GM23338 (cell line): ENCODE measurements at regions not wholly inside any gene's neighbourhood (a gene's known extent, or its start where the extent isn't known, plus 50 kb on each side); places are given as distances from the start of the nearest gene placed in this dataset.

Experiments
- ATAC-seq: fragments of 200-7000 bp; cut with Tn5 transposase; 3 replicates; pipeline ENCODE4 v1.9.1; 2020
- DNase-seq: peaks from one replicate; pipeline ENCODE4 v3.0.0-alpha.2; 2015; ENCODE audit warnings: low spot score
- H2AFZ ChIP-seq: fragments of 200-600 bp; sonication (generic); 2 replicates; pipeline ENCODE4 v1.8.0; 2016; ENCODE audit warnings: antibody characterized with exemption, mild to moderate bottlenecking, moderate library complexity
- H3F3A ChIP-seq: fragments of 200-600 bp; sonication (generic); replicated peaks from 2 replicates; pipeline ENCODE4 v1.8.0; 2017; ENCODE audit warnings: antibody characterized with exemption, mixed run types, low read depth
- H3K27ac ChIP-seq: fragments of 200-600 bp; sonication (generic); 2 replicates; pipeline ENCODE4 v1.6.1; 2016; ENCODE audit warnings: low read depth
- H3K27me3 ChIP-seq: fragments of 200-600 bp; sonication (generic); 2 replicates; pipeline ENCODE4 v1.8.0; 2016; ENCODE audit warnings: mild to moderate bottlenecking, mixed run types, moderate library complexity; ENCODE audit not compliant: insufficient read depth
- H3K36me3 ChIP-seq: fragments of 200-600 bp; sonication (generic); 2 replicates; pipeline ENCODE4 v1.8.0; 2016; ENCODE audit warnings: mild to moderate bottlenecking; ENCODE audit not compliant: insufficient read depth
- H3K4me1 ChIP-seq: fragments of 200-600 bp; sonication (generic); 2 replicates; pipeline ENCODE4 v1.8.0; 2016; ENCODE audit warnings: mild to moderate bottlenecking, moderate library complexity; ENCODE audit not compliant: insufficient read depth
- H3K4me2 ChIP-seq: fragments of 200-600 bp; sonication (generic); 2 replicates; pipeline ENCODE4 v1.7.1; 2017; ENCODE audit warnings: mixed run types
- H3K4me3 ChIP-seq: fragments of 200-600 bp; sonication (generic); 2 replicates; pipeline ENCODE4 v1.6.1; 2016; ENCODE audit warnings: mixed run types
- H3K79me2 ChIP-seq: fragments of 200-600 bp; sonication (generic); replicated peaks from 2 replicates; pipeline ENCODE4 v1.8.0; 2017; ENCODE audit warnings: mild to moderate bottlenecking; ENCODE audit not compliant: insufficient read depth
- H3K9me2 ChIP-seq: fragments of 200-600 bp; sonication (generic); 2 replicates; pipeline ENCODE4 v1.8.0; 2017; ENCODE audit not compliant: insufficient read depth
- H4K20me1 ChIP-seq: fragments of 200-600 bp; sonication (generic); replicated peaks from 2 replicates; pipeline ENCODE4 v1.8.0; 2017; ENCODE audit warnings: mild to moderate bottlenecking; ENCODE audit not compliant: insufficient read depth
- H3K27ac Mint-ChIP-seq: 2 replicates; pipeline ENCODE4 v1.8.0; 2020; ENCODE audit warnings: inconsistent platforms, mild to moderate bottlenecking, moderate library complexity, mixed read lengths
- H3K27me3 Mint-ChIP-seq: 3 replicates; pipeline ENCODE4 v1.8.0; 2022; ENCODE audit warnings: low read depth, mild to moderate bottlenecking, moderate library complexity, mixed read lengths, inconsistent platforms; ENCODE audit not compliant: insufficient read depth, poor library complexity
- H3K36me3 Mint-ChIP-seq: 3 replicates; pipeline ENCODE4 v1.8.0; 2021; ENCODE audit warnings: low read depth, mild to moderate bottlenecking, inconsistent platforms, moderate library complexity, mixed read lengths
- H3K4me1 Mint-ChIP-seq: 3 replicates; pipeline ENCODE4 v1.8.0; 2020; ENCODE audit warnings: mild to moderate bottlenecking, inconsistent platforms, mixed read lengths
- H3K4me3 Mint-ChIP-seq: 3 replicates; pipeline ENCODE4 v1.8.0; 2021; ENCODE audit warnings: moderate library complexity, mild to moderate bottlenecking, inconsistent platforms, mixed read lengths
- H3K9me3 Mint-ChIP-seq: 3 replicates; pipeline ENCODE4 v1.8.0; 2020; ENCODE audit warnings: moderate library complexity, mild to moderate bottlenecking, inconsistent platforms, mixed read lengths
- EZH2 ChIP-seq: fragments of 200-600 bp; sonication (generic); IDR thresholded peaks from one replicate; pipeline ENCODE4 v1.8.0; 2017; ENCODE audit warnings: antibody characterized with exemption, mild to moderate bottlenecking, low read depth; ENCODE audit not compliant: unreplicated experiment
- EZH2phosphoT487 ChIP-seq: fragments of 200-600 bp; sonication (generic); IDR thresholded peaks from one replicate; pipeline ENCODE4 v1.8.1; 2018; ENCODE audit warnings: antibody characterized with exemption; ENCODE audit not compliant: unreplicated experiment
- JUNB ChIP-seq: IDR thresholded peaks from one replicate; pipeline ENCODE4 v1.6.1; 2016; ENCODE audit warnings: antibody characterized with exemption; ENCODE audit not compliant: unreplicated experiment
- POLR2AphosphoS5 ChIP-seq: IDR thresholded peaks from 2 replicates; pipeline ENCODE4 v1.6.1; 2016; ENCODE audit warnings: antibody characterized with exemption, low read depth
- STAT1 ChIP-seq: IDR thresholded peaks from one replicate; pipeline ENCODE4 v1.6.1; 2016; ENCODE audit warnings: antibody characterized with exemption; ENCODE audit not compliant: unreplicated experiment
- ZNF114 ChIP-seq: fragments of 250-450 bp; sonication (Bioruptor Pico); IDR thresholded peaks from 2 replicates; pipeline ENCODE4 v1.5.0; 2020; ENCODE audit warnings: mild to moderate bottlenecking, moderate library complexity
- TF ChIP-seq, protein P1 (sequence below): fragments of 250-450 bp; sonication (Bioruptor Pico); IDR thresholded peaks from 2 replicates; pipeline ENCODE4 v1.5.0; 2020; ENCODE audit warnings: mild to moderate bottlenecking, moderate library complexity
- TF ChIP-seq, protein P2 (sequence below): IDR thresholded peaks from 2 replicates; pipeline ENCODE4 v1.6.1; 2016; ENCODE audit warnings: antibody characterized with exemption

DNA sequence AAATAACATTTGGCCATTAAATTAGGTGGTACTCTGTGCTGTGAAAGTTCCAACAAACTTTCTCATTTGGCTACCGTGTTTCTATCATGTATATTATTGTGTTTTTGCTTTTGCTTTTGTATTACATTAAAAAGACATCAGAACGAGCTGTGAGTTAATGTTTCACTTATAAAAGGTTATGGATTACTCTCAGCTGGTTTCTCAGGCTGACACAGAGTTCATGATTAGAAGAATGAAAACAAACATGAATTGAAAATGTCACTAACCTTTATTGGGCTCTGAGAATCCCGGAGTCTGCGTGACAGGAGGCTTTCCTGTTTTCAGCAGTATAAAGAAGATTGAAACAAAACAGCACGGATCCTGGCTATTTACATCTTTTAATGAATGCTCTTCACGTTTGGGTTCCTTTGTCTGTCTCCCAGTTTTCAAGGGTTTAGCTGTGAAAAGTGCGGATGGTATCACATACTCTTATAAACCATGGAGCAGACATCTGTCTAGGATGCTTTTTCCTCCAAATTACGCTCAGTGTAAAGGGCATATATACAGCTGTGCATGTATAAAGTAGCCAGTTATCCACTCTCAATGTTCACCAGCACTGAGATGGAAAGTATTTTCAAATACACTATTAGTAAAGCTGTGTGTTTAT lies 153.6 kb downstream of the PTCSC3 start:
- H3K27me3 Mint-ChIP-seq = peaks cover 2% of the 10 kb centered on the region
- DNase-seq = no peak
- H3K27ac ChIP-seq = no peak overlapping the region
- no peaks in the 10 kb centered on the region for H4K20me1 ChIP-seq
- no peaks in the 10 kb centered on the region for H3K9me3 Mint-ChIP-seq
- H3K79me2 ChIP-seq = no peaks in the 10 kb centered on the region
- H3K36me3 ChIP-seq = no peaks in the 10 kb centered on the region
- H3K4me3 ChIP-seq = no peak overlapping the region
- H3K27me3 ChIP-seq = no peaks in the 10 kb centered on the region
- no peaks in the 10 kb centered on the region for H3K4me1 Mint-ChIP-seq
- H3K4me1 ChIP-seq = no peaks in the 10 kb centered on the region; the same call in 1 of the 2 replicates
- H3K9me2 ChIP-seq = peaks cover 6% of the 10 kb centered on the region; the same call in 1 of the 2 replicates
- no peaks in the 10 kb centered on the region for H3F3A ChIP-seq
- no peaks in the 10 kb centered on the region for H3K36me3 Mint-ChIP-seq
- H2AFZ ChIP-seq = no peak overlapping the region
- no peak overlapping the region for H3K4me3 Mint-ChIP-seq
- ATAC-seq = no peak
- no peak for TF ChIP-seq POLR2AphosphoS5
- no peak overlapping the region for H3K27ac Mint-ChIP-seq
- H3K4me2 ChIP-seq = no peak overlapping the region

DNA sequence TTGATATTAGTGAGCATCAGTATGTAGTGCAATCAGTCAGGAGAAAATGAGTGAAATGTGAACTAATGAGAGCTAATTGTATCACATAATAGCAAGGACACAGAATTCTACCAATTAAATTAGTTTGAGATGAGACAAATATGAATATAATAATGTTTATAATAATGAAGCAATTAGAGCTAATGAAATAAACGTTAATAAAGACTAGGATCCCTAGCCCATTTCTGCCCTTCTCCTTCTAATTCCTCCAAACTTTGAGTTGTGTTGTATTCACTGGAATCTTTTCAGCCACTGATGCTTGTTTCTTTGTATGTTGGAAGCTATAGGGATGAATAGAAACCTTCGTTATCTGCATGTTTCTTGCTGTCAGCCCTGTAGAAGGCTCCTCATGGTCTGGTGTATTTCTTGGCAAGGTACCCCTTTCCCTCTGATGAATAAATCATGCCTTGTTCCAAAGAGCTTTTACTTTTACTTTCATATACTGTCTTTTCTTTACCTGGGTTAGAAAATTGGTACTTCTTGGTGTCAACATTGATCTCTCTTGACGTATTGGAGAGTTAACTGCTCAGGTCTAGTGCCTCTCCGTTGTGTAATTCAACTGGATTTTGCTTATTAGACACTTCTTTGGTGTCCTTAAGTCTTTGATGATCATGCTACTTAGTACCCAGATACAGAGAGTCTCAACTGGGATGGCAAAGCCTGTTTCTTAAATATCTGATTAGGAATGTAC lies 154.8 kb downstream of the PTCSC3 start:
- peaks cover 10% of the 10 kb centered on the region; the same call in 1 of the 2 replicates for H3K9me2 ChIP-seq
- no peak overlapping the region for H3K27ac Mint-ChIP-seq
- no peak overlapping the region for H3K4me3 Mint-ChIP-seq
- no peaks in the 10 kb centered on the region for H4K20me1 ChIP-seq
- H3K9me3 Mint-ChIP-seq = no peaks in the 10 kb centered on the region
- DNase-seq (no peak), ATAC-seq (no peak)
- no peak overlapping the region for H3K4me2 ChIP-seq
- no peak overlapping the region for H2AFZ ChIP-seq
- no peaks in the 10 kb centered on the region for H3K4me1 Mint-ChIP-seq
- no peaks in the 10 kb centered on the region; the same call in 1 of the 2 replicates for H3K4me1 ChIP-seq
- H3K27me3 Mint-ChIP-seq = peaks cover 4% of the 10 kb centered on the region
- no peaks in the 10 kb centered on the region for H3K79me2 ChIP-seq
- H3K36me3 ChIP-seq = no peaks in the 10 kb centered on the region
- no peak for TF ChIP-seq ZNF114
- no peak for TF ChIP-seq EZH2phosphoT487
- no peak for TF ChIP-seq EZH2
- no peak for TF ChIP-seq POLR2AphosphoS5
- no peak for TF ChIP-seq STAT1
- TF ChIP-seq JUNB = no peak
- TF ChIP-seq, protein P1, sequence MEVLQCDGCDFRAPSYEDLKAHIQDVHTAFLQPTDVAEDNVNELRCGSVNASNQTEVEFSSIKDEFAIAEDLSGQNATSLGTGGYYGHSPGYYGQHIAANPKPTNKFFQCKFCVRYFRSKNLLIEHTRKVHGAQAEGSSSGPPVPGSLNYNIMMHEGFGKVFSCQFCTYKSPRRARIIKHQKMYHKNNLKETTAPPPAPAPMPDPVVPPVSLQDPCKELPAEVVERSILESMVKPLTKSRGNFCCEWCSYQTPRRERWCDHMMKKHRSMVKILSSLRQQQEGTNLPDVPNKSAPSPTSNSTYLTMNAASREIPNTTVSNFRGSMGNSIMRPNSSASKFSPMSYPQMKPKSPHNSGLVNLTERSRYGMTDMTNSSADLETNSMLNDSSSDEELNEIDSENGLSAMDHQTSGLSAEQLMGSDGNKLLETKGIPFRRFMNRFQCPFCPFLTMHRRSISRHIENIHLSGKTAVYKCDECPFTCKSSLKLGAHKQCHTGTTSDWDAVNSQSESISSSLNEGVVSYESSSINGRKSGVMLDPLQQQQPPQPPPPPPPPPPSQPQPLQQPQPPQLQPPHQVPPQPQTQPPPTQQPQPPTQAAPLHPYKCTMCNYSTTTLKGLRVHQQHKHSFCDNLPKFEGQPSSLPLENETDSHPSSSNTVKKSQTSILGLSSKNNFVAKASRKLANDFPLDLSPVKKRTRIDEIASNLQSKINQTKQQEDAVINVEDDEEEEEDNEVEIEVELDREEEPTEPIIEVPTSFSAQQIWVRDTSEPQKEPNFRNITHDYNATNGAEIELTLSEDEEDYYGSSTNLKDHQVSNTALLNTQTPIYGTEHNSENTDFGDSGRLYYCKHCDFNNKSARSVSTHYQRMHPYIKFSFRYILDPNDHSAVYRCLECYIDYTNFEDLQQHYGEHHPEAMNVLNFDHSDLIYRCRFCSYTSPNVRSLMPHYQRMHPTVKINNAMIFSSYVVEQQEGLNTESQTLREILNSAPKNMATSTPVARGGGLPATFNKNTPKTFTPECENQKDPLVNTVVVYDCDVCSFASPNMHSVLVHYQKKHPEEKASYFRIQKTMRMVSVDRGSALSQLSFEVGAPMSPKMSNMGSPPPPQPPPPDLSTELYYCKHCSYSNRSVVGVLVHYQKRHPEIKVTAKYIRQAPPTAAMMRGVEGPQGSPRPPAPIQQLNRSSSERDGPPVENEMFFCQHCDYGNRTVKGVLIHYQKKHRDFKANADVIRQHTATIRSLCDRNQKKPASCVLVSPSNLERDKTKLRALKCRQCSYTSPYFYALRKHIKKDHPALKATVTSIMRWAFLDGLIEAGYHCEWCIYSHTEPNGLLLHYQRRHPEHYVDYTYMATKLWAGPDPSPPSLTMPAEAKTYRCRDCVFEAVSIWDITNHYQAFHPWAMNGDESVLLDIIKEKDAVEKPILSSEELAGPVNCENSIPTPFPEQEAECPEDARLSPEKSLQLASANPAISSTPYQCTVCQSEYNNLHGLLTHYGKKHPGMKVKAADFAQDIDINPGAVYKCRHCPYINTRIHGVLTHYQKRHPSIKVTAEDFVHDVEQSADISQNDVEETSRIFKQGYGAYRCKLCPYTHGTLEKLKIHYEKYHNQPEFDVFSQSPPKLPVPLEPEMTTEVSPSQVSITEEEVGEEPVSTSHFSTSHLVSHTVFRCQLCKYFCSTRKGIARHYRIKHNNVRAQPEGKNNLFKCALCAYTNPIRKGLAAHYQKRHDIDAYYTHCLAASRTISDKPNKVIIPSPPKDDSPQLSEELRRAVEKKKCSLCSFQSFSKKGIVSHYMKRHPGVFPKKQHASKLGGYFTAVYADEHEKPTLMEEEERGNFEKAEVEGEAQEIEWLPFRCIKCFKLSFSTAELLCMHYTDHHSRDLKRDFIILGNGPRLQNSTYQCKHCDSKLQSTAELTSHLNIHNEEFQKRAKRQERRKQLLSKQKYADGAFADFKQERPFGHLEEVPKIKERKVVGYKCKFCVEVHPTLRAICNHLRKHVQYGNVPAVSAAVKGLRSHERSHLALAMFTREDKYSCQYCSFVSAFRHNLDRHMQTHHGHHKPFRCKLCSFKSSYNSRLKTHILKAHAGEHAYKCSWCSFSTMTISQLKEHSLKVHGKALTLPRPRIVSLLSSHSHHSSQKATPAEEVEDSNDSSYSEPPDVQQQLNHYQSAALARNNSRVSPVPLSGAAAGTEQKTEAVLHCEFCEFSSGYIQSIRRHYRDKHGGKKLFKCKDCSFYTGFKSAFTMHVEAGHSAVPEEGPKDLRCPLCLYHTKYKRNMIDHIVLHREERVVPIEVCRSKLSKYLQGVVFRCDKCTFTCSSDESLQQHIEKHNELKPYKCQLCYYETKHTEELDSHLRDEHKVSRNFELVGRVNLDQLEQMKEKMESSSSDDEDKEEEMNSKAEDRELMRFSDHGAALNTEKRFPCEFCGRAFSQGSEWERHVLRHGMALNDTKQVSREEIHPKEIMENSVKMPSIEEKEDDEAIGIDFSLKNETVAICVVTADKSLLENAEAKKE (CRISPR knock-in tag) = no peak
- TF ChIP-seq, protein P2, sequence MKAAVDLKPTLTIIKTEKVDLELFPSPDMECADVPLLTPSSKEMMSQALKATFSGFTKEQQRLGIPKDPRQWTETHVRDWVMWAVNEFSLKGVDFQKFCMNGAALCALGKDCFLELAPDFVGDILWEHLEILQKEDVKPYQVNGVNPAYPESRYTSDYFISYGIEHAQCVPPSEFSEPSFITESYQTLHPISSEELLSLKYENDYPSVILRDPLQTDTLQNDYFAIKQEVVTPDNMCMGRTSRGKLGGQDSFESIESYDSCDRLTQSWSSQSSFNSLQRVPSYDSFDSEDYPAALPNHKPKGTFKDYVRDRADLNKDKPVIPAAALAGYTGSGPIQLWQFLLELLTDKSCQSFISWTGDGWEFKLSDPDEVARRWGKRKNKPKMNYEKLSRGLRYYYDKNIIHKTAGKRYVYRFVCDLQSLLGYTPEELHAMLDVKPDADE = no peak
- H3F3A ChIP-seq = no peaks in the 10 kb centered on the region
- H3K27me3 ChIP-seq = no peaks in the 10 kb centered on the region
- no peaks in the 10 kb centered on the region for H3K36me3 Mint-ChIP-seq
- H3K27ac ChIP-seq = no peak overlapping the region
- no peak overlapping the region for H3K4me3 ChIP-seq
